ENCODE measurements at regions not wholly inside any gene's neighbourhood (a gene's known extent, or its start where the extent isn't known, plus 50 kb on each side); places are given as distances from the start of the nearest gene placed in this dataset.
"Not testable (repeated sequence)": the region's sequence is repeated elsewhere in the genome, so short reads cannot be mapped to it uniquely, and the experiment has no call there.

DNA sequence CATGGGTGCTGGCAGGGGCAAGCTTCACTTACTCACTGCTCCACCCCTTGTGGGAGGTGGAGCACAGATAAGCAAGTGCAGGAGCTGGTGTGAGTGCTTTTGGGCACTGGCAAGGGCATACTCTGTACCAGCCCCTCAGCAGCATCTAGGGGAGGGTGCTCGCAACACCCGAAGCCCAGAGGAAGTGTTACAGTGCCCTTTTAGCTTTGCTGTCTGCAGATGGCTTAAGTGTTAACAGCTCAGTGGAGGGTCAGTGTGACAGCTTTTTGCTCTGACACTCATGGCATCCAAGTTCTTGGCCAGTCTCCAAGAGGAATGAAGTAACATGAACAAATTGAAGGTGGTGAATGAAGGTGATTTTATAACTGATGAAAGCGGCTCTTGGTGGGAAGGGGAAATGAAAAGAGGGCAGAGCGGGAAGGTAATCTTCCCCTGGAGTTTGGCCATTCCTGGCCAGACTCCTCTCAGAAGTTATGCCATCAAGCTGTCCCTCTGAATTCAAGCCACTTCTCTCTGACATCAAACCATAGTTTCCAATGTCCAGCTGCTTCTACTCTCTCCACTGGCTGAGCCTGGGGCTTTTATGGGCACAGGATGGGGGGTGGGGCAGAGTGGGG lies 862.5 kb downstream of the KCNMA1 start:
- no peak for TF ChIP-seq CTCF (IDR thresholded peaks at IDR 0.05)
- TF ChIP-seq POLR2A (IDR thresholded peaks at IDR 0.05) = no peak
- DNase-seq = peak; percentile 57 to 90 (median 78)
- intact Hi-C loops (cut with DNase I) = loop anchor here in 5 of 10 donors (1.0 to 10.0 kb wide), 11 partner anchors 107 to 1373 kb away; partner anchors contain the start of gene ZNF503 (in 1 of the 5)
- no peak overlapping the region for H3K4me3 ChIP-seq
- H3K27me3 ChIP-seq = no peaks in the 10 kb centered on the region
- peaks cover 0 to 23% (median 0%) of the 10 kb centered on the region in 12 donors for H3K4me1 ChIP-seq
- peak overlapping the region in 11 of 12 donors; percentile 35 to 87 (median 68) for H3K27ac ChIP-seq
- ATAC-seq = peak; percentile 98 to 99 (median 98)
- H3K9me3 ChIP-seq = peaks cover 0 to 16% (median 0%) of the 10 kb centered on the region in 12 donors
- H3K36me3 ChIP-seq = no peaks in the 10 kb centered on the region
- WGBS, 4 donors = 47 to 67% (median 61%) methylated on average over 2 to 4 of the region's 4 CpGs

- ATAC-seq = peak in 1 of 4 donors; percentile 38
- Histone ChIP-seq H3K36me3 (no peaks in the 10 kb centered on the region), H3K9me3 (peaks cover 0 to 12% (median 0%) of the 10 kb centered on the region in 12 donors), H3K27me3 (no peaks in the 10 kb centered on the region), H3K27ac (no peak overlapping the region), H3K4me1 (no peaks in the 10 kb centered on the region), H3K4me3 (no peak overlapping the region)
- no peak for DNase-seq
- no peak for TF ChIP-seq POLR2A (IDR thresholded peaks at IDR 0.05)
- TF ChIP-seq CTCF (IDR thresholded peaks at IDR 0.05) = no peak
- intact Hi-C loops (cut with DNase I) = no loop called here
Measured at GRCh38 chr10:76769582-76769981, 868.0 kb downstream of the KCNMA1 start.

DNA sequence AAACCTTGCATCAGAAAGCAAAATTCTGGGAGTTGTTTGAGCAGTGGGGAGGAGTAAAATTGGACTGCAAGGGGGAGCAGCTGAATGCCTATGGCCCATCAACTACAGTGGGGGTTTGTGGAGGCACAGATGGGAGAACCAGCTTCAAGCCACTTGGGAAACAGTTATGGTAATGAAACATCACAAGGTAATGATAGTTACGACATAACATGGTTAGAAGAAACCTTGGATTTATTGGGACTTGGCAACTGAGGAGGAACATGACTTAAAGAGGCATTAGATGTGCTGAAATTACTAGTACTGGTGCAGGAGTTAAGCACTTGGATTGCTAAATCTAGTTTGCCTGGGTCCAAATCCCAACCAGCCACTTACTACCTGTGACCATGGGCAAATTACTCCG lies 868.4 kb downstream of the KCNMA1 start:
- Histone ChIP-seq H3K4me3 (no peak overlapping the region), H3K27me3 (no peaks in the 10 kb centered on the region), H3K27ac (no peak overlapping the region), H3K9me3 (peaks cover 0 to 7% (median 0%) of the 10 kb centered on the region in 12 donors), H3K4me1 (no peaks in the 10 kb centered on the region), H3K36me3 (no peaks in the 10 kb centered on the region)
- ATAC-seq = no peak
- TF ChIP-seq POLR2A (IDR thresholded peaks at IDR 0.05) (no peak), CTCF (IDR thresholded peaks at IDR 0.05) (no peak)
- intact Hi-C loops (cut with DNase I) = no loop called here
- no peak for DNase-seq
- WGBS, 4 donors = 82 to 93% (median 87%) methylated on average over 2 of the region's 2 CpGs

- ATAC-seq = no peak
Measured at GRCh38 chr10:76766682-76767081, 870.9 kb downstream of the KCNMA1 start.

DNA sequence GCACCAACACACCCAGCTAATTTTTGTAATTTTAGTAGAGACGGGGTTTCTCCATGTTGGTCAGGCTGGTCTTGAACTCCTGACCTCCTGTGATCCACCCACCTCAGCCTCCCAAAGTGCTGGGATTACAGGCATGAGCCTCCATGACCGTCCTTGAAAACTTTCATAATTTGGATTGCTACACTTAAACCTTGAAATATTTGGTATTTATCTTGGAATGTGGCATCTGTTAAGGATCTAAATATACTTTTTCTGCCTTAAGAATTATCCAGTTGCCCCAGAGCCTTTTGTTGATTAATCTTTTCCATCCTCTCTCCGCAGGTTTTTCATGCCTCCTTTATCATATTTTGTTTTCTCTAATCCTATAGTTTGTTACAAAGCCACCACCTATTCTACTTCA lies 872.7 kb downstream of the KCNMA1 start:
- H3K4me1 ChIP-seq; intact Hi-C loops (cut with DNase I); H3K27me3 ChIP-seq; H3K36me3 ChIP-seq; H3K9me3 ChIP-seq; ATAC-seq; H3K27ac ChIP-seq; DNase-seq; H3K4me3 ChIP-seq: not testable (repeated sequence)
- 74 to 92% (median 82%) methylated on average over 3 of the region's 3 CpGs for WGBS, 4 donors

More at GRCh38 chr10:76766682-76767081, 870.9 kb downstream of the KCNMA1 start:
- no peak overlapping the region for H3K4me3 ChIP-seq
- TF ChIP-seq POLR2A (IDR thresholded peaks at IDR 0.05) (no peak), CTCF (IDR thresholded peaks at IDR 0.05) (no peak)
- H3K27me3 ChIP-seq = no peaks in the 10 kb centered on the region
- H3K9me3 ChIP-seq = no peaks in the 10 kb centered on the region
- no peak overlapping the region for H3K27ac ChIP-seq
- DNase-seq = no peak
- no peaks in the 10 kb centered on the region for H3K36me3 ChIP-seq
- no peaks in the 10 kb centered on the region for H3K4me1 ChIP-seq
- 87 to 94% (median 92%) methylated on average over 7 of the region's 7 CpGs for WGBS, 4 donors
- intact Hi-C loops (cut with DNase I) = no loop called here

Measured in heart left ventricle (tissue), 16 donors.